ENCODE measurements at regions not wholly inside any gene's neighbourhood (a gene's known extent, or its start where the extent isn't known, plus 50 kb on each side); places are given as distances from the start of the nearest gene placed in this dataset.

DNA sequence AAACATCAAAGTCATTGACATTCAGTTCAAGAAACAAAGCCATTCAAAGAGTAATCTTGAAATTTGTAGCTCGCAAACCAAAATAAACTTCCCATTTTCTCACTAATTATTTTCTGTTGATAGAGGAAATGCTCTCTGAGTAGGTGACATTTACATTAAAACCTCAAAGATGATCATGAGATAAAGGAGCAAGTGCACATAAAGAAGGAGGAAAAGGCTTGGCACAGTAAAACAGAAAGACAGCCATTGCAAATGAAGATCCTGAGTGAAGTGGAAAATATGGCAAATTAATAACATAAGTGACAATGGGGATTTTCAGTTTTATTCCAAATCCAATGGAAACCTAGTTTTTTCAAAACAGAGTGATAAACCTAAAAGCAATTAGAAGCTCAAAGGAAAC is 2320.8 kb downstream of the ARAP2 start:
- H3K9me3 Mint-ChIP-seq (ENCODE audit: unreplicated experiment) = peaks cover 11% of the 10 kb centered on the region
- no peaks in the 10 kb centered on the region for H3K27me3 Mint-ChIP-seq (ENCODE audit: unreplicated experiment)
- TF ChIP-seq, protein P1, sequence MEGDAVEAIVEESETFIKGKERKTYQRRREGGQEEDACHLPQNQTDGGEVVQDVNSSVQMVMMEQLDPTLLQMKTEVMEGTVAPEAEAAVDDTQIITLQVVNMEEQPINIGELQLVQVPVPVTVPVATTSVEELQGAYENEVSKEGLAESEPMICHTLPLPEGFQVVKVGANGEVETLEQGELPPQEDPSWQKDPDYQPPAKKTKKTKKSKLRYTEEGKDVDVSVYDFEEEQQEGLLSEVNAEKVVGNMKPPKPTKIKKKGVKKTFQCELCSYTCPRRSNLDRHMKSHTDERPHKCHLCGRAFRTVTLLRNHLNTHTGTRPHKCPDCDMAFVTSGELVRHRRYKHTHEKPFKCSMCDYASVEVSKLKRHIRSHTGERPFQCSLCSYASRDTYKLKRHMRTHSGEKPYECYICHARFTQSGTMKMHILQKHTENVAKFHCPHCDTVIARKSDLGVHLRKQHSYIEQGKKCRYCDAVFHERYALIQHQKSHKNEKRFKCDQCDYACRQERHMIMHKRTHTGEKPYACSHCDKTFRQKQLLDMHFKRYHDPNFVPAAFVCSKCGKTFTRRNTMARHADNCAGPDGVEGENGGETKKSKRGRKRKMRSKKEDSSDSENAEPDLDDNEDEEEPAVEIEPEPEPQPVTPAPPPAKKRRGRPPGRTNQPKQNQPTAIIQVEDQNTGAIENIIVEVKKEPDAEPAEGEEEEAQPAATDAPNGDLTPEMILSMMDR (IDR thresholded peaks at IDR 0.05) = no peak
- H3K4me1 Mint-ChIP-seq (ENCODE audit: unreplicated experiment) = no peaks in the 10 kb centered on the region
- no peak for DNase-seq (ENCODE audit: extremely low spot score, unreplicated experiment)
- H3K4me3 Mint-ChIP-seq (ENCODE audit: unreplicated experiment) = no peak overlapping the region
- H3K27ac Mint-ChIP-seq (ENCODE audit: unreplicated experiment) = no peak overlapping the region
- H3K36me3 Mint-ChIP-seq (ENCODE audit: unreplicated experiment) = no peaks in the 10 kb centered on the region

DNA sequence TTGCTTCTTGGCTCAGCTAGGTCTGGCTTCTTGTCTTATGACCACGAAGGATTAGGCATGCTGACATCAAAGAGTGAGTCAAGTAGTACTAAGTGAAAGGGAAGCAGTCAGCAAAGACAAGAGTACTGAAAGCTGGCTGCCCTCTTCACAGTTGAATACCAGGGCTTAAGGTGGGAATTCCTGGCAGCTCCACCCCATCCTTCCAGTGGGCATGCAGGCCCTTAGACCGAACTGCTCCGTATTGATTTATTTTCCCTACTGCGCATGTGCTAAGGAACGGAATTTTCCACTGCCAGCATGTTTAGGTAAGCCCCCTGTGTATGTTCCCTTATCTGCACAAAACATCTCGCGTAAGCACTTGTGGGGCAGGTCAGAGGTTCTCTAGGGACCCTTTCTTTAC is 2320.1 kb downstream of the ARAP2 start:
- H3K27me3 Mint-ChIP-seq (ENCODE audit: unreplicated experiment) = no peaks in the 10 kb centered on the region
- no peak overlapping the region for H3K27ac Mint-ChIP-seq (ENCODE audit: unreplicated experiment)
- H3K36me3 Mint-ChIP-seq (ENCODE audit: unreplicated experiment) = no peaks in the 10 kb centered on the region
- DNase-seq (ENCODE audit: extremely low spot score, unreplicated experiment) = no peak
- H3K4me1 Mint-ChIP-seq (ENCODE audit: unreplicated experiment) = no peaks in the 10 kb centered on the region
- TF ChIP-seq, protein P1 (IDR thresholded peaks at IDR 0.05) = no peak
- no peak overlapping the region for H3K4me3 Mint-ChIP-seq (ENCODE audit: unreplicated experiment)
- peaks cover 11% of the 10 kb centered on the region for H3K9me3 Mint-ChIP-seq (ENCODE audit: unreplicated experiment)

DNA sequence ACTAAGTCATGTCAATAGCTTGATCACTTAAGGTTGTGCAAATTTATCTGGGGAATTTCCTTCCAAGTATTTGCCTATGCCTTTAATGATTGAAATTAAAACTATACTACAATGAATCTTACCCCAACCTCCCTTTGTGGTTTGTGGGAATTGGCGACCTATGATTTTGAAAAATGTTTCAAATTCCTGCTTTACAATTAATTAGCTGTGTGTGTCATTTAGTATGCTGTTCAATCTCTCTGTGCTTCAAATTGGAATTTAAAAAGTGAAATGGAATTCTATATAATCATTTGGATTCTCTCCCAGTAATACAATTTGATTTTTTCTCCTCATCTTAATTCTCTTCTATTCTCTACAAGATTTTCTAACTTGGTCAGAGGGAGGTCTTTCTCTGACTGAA is 2319.5 kb downstream of the ARAP2 start:
- Mint-ChIP-seq H3K4me3 (ENCODE audit: unreplicated experiment) (no peak overlapping the region), H3K27ac (ENCODE audit: unreplicated experiment) (no peak overlapping the region)

DNA sequence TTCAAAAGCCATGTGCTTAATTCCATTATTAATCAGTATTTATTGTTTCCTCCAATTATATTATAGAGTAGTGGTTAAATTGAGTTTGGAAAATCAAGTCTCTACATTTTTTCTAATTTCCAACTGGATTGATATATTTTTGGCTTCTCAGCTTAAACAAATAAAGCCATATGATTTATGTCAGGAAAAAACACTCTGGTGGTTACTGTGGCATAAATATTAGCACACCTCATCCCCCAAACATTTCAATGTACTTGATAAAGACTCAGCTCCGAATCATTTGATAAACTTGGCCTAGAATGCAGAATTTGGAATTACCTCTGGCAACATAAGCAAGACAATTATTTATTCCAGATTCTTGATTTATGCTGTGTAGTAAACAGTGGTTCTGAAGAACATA is 2313.8 kb downstream of the ARAP2 start:
- no peaks in the 10 kb centered on the region for H3K36me3 Mint-ChIP-seq (ENCODE audit: unreplicated experiment)
- no peaks in the 10 kb centered on the region for H3K27me3 Mint-ChIP-seq (ENCODE audit: unreplicated experiment)
- DNase-seq (ENCODE audit: extremely low spot score, unreplicated experiment) = no peak
- no peak overlapping the region for H3K27ac Mint-ChIP-seq (ENCODE audit: unreplicated experiment)
- TF ChIP-seq, protein P1 (IDR thresholded peaks at IDR 0.05) = no peak
- peaks cover 4% of the 10 kb centered on the region for H3K9me3 Mint-ChIP-seq (ENCODE audit: unreplicated experiment)
- H3K4me1 Mint-ChIP-seq (ENCODE audit: unreplicated experiment) = peaks cover 7% of the 10 kb centered on the region
- H3K4me3 Mint-ChIP-seq (ENCODE audit: unreplicated experiment) = no peak overlapping the region

More for the DNA sequence above, 2319.5 kb downstream of the ARAP2 start:
- Mint-ChIP-seq H3K27me3 (ENCODE audit: unreplicated experiment) (no peaks in the 10 kb centered on the region), H3K36me3 (ENCODE audit: unreplicated experiment) (no peaks in the 10 kb centered on the region), H3K9me3 (ENCODE audit: unreplicated experiment) (peaks cover 11% of the 10 kb centered on the region), H3K4me1 (ENCODE audit: unreplicated experiment) (no peaks in the 10 kb centered on the region)
- no peak for DNase-seq (ENCODE audit: extremely low spot score, unreplicated experiment)
- TF ChIP-seq, protein P1 (IDR thresholded peaks at IDR 0.05) = no peak

DNA sequence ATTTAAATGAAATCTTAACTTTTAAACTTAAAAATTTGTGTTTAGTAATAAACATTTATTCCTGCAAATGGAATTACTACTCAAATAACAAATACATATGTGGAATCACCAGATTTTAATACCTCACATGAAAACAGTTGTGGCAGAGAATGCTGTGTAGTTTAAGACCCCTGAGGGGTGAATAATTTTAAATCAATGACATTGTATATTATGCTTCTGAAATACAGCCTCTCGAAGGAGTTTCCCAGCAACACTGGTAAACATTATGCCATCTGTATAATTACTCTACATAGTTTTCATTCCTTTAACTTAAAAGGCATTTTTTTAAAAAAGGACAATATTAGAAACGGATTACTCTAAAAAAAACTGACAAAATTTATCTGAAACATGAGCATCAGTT is 2313.3 kb downstream of the ARAP2 start:
- H3K36me3 Mint-ChIP-seq (ENCODE audit: unreplicated experiment) = peaks cover 2% of the 10 kb centered on the region
- no peak for DNase-seq (ENCODE audit: extremely low spot score, unreplicated experiment)
- H3K9me3 Mint-ChIP-seq (ENCODE audit: unreplicated experiment) = peaks cover 4% of the 10 kb centered on the region
- H3K4me3 Mint-ChIP-seq (ENCODE audit: unreplicated experiment) = no peak overlapping the region
- TF ChIP-seq, protein P1 (IDR thresholded peaks at IDR 0.05) = no peak
- H3K4me1 Mint-ChIP-seq (ENCODE audit: unreplicated experiment) = peaks cover 7% of the 10 kb centered on the region
- H3K27ac Mint-ChIP-seq (ENCODE audit: unreplicated experiment) = no peak overlapping the region
- H3K27me3 Mint-ChIP-seq (ENCODE audit: unreplicated experiment) = no peaks in the 10 kb centered on the region
